ENCODE measurements at regions not wholly inside any gene's neighbourhood (a gene's known extent, or its start where the extent isn't known, plus 50 kb on each side); places are given as distances from the start of the nearest gene placed in this dataset.

- no peak for DNase-seq
These were observed 406.6 kb downstream of the GLRX3 start for GRCh38 chr10:130542761-130543160.

GRCh38 chr10:130543794-130544193 lies 407.6 kb downstream of the GLRX3 start:
- no peak for DNase-seq

- no peak for DNase-seq
These were observed 408.9 kb downstream of the GLRX3 start for GRCh38 chr10:130545122-130545521.

GRCh38 chr10:130545697-130546096 lies 409.5 kb downstream of the GLRX3 start:
- DNase-seq, result no peak

GRCh38 chr10:130546841-130547240 lies 410.6 kb downstream of the GLRX3 start:
- no peak for DNase-seq

GRCh38 chr10:130547368-130547767 lies 411.2 kb downstream of the GLRX3 start:
- DNase-seq, result no peak

GRCh38 chr10:130550952-130551674 lies 414.9 kb downstream of the GLRX3 start:
- no peak for DNase-seq

GRCh38 chr10:130551676-130552075 lies 415.5 kb downstream of the GLRX3 start:
- no peak for DNase-seq

GRCh38 chr10:130553826-130554225 lies 417.6 kb downstream of the GLRX3 start:
- no peak for DNase-seq

- no peak for DNase-seq
These were observed 418.7 kb downstream of the GLRX3 start for GRCh38 chr10:130554701-130555410.

GRCh38 chr10:130555411-130555750 lies 419.2 kb downstream of the GLRX3 start:
- no peak for DNase-seq

GRCh38 chr10:130557181-130557845 lies 421.1 kb downstream of the GLRX3 start:
- no peak for DNase-seq

GRCh38 chr10:130558746-130559546 lies 422.8 kb downstream of the GLRX3 start:
- no peak for DNase-seq

GRCh38 chr10:130559547-130559880 lies 423.3 kb downstream of the GLRX3 start:
- DNase-seq, result no peak

- DNase-seq, result no peak
These were observed 423.9 kb downstream of the GLRX3 start for GRCh38 chr10:130560116-130560515.

- DNase-seq, result no peak
These were observed 424.4 kb downstream of the GLRX3 start for GRCh38 chr10:130560573-130560972.

GRCh38 chr10:130561681-130562080 lies 425.5 kb downstream of the GLRX3 start:
- DNase-seq, result no peak

GRCh38 chr10:130567011-130567410 lies 430.8 kb downstream of the GLRX3 start:
- no peak for DNase-seq

GRCh38 chr10:130567436-130567835 lies 431.2 kb downstream of the GLRX3 start:
- no peak for DNase-seq

- no peak for DNase-seq
These were observed 432.1 kb downstream of the GLRX3 start for GRCh38 chr10:130568246-130568645.

- no peak for DNase-seq
These were observed 433.9 kb downstream of the GLRX3 start for GRCh38 chr10:130570074-130570473.

- DNase-seq, result no peak
These were observed 435.5 kb downstream of the GLRX3 start for GRCh38 chr10:130571674-130572073.

GRCh38 chr10:130573446-130573845 lies 437.3 kb downstream of the GLRX3 start:
- DNase-seq, result no peak
